CD4-positive, alpha-beta T cell treated with Interleukin-21 for 1 hour (primary cell): ENCODE measurements at regions not wholly inside any gene's neighbourhood (a gene's known extent, or its start where the extent isn't known, plus 50 kb on each side); places are given as distances from the start of the nearest gene placed in this dataset.
"Not testable (repeated sequence)": the region's sequence is repeated elsewhere in the genome, so short reads cannot be mapped to it uniquely, and the experiment has no call there.

Source experiments
- DNase-seq: peaks from one replicate; pipeline ENCODE4 v3.0.0-alpha.2; 2020

DNA sequence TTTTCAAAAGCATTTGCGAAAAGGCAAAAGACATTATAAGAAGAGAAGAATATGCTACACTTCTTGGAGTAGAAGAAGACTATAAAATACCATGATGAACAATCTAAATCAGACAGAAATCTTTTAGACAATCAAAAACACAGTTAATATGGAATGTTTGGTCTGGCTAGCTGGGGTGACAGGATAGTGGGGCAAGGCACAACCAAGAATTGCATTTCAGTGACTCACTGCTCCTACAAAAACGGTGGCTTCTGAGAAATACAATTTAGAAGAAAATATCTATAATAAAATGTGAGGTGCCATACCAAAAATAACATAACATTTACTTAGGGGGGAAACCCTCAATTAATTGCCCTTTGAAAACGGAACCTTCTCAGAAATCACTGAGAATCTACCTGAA, 363.4 kb downstream of the NPR3 start:
- DNase-seq = no peak

DNA sequence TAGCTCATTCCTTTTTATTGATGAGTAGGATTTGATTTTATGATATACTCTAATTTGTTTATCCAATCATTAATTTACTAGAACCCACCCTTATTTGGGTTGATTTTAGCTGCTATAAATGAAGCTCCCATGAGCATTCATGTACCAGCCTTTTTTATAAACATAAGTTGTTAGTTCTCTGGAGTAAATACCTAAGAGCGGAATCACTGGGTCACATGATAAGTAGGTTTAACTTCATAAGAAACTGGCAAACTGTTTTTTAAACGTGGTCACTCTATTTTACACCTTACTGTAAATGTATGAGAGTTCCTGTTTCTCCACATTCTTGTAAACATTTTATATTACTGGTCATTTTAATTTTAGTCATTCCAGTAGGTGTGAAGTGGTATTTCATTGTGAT, 364.6 kb downstream of the NPR3 start:
- DNase-seq = no peak

DNA sequence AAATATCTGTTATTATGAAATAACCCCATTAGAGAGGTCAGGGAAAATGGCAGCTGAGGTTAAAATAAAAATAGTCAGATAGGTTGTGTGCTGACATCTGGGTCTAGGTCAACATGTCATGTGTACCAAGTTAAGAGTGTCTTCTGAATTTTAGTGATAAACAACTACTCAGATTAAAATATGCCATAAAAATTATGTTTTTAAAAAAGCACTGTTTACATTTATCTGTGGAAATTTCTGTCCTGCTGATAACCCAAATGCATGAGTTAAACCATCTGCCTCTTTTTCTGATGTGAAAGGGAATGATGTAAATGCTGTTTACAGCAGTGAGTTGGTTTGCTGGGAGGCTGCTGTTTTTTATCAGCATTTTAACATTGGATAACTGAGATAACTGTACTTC, 361.2 kb upstream of the TARS1 start:
- no peak for DNase-seq

DNA sequence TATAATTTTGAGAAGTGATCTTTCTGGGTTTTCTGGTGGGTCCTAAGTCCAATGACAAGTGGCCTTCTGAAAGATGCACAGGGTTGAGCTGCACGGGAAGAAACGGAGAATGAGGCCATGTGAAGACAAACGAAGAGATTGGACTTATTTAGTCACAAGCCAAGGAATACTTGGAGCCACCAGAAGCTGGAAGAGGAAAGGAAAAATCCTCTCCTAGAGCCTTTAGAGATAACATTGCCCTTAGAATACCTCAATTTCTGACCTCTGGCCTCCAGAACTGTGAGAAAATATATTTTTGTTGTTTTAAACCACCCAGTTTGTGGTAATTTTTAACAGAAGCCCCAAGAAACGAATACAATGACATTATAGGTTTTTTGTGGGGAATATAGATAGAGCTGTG, 360.5 kb upstream of the TARS1 start:
- no peak for DNase-seq

DNA sequence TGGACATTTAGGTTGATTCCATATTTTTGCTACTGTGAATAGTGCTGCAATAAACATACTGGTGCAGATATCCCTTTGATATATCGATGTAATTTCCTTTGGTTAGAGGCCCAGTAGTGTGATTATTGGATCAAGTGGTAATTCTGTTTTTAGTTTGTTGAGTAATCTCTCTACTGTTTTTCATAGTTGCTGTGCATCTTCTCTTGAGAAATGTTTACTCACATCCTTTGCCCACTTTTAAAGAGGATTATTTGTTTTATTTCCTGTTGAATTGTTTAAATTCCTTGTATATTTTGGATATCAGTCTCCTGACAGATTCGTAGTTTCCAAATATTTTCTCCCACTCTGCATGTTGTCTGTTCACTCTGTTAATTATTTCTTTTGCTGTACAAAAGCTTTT, 352.6 kb upstream of the TARS1 start:
- no peak for DNase-seq

DNA sequence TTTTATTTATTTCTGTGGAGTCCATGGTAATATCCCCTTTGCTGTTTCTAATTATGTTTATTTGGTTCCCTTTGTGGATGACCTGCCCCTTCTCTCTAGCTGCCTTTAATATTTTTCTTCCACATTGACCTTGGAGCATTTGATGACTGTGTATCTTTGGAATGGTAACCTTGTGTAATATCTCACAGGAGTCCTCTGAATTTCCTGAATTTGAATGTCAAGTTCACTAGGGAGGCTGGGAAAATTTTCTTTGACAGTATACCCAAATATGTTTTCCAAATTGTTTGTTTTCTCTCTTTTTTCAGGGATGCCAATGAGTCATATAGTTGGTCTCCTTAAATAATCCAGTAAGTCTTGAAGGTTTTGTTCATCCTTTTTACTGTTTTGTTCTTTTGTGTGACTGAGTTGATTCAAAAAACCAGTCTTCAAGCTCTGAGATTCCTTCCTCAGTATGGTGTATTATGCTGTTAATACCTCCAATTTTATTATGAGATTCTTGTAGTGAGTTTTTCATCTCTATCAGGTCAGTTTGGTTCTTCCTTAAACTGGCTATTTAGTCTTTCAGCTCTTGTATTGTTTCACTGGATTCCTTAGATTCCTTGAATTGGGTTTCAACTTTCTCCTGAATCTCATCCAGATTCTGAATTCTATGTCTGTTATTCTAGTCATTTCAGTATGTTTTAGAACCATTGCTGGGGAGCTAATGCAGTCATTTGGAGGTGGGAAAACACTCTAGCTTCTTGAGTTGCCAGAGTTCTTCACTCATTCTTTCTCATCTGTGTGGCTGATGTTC, 349.0 kb upstream of the TARS1 start:
- no peak for DNase-seq

DNA sequence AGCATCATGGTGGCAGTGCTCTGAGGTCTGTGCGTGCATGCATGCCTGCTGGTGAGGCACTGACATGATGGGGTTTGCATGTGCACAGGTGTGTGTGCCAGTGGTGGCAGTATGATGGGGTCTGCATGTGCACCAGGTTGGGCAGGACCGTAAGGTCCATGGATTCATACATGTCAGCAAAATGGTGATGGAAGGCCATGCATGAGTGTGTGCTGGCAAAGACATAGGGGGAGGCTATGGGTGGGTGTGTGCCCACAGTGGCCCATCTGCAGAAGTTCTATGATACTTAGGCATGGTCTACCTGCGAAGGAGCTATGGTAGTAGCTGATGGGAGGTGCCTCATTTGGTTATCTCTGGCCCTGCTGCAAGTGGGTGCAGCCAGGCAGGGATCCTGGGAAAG, 348.0 kb upstream of the TARS1 start:
- no peak for DNase-seq

DNA sequence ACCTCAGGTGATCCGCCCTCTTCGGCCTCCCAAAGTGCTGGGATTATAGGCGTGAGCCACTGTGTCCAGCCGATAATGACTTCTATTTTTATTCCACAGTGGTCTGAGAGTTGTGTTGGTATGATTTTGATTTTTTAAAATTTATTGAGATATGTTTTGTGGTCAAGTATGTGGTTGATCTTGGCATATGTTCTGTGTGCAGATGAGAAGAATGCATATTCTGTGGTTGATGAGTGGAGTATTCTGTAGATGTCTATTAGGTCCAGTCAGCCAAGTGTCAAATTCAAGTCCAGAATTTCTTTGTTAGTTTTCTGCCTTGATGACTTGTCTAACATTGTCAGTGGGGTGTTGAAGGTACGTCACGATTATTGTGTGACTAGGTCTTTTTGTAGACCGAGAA, 338.2 kb upstream of the TARS1 start:
- DNase-seq = no peak

DNA sequence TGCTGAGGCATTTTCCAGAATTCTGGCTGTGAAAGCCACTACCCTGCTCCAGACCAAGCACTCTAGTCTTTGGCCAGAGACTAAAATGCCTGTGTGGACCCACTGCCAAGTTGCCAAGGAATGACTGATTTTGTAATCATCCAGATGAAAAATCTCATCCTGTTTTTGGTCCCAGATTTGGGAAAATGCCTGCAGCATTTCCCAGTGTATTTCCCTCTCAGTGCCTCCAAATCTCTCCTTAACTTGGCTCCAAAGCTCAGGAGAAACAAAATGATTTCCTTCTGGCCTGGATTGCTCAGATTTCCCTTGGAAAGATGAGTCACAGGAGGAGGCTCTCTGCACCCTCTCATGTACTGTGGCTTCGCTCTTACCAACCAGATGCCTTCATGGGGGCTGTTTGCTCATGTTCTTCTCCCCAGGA, 335.2 kb upstream of the TARS1 start:
- DNase-seq = no peak

DNA sequence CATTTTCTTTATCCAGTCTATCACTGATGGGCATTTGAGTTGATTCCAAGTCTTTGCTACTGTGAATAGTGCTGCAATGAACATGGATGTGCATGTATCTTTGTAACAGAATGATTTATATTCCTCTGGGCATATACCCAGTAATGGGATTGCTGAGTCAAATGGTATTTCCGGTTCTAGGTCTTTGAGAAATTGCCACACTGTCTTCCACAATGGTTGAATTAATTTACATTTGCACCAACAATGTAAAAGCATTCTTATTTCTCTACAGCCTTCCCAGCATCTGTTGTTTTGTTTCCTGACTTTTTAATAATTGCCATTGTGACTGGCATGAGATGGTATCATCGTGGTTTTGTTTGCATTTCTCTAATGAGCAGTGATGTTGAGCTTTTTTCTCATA, 330.3 kb upstream of the TARS1 start:
- DNase-seq = not testable (repeated sequence)

DNA sequence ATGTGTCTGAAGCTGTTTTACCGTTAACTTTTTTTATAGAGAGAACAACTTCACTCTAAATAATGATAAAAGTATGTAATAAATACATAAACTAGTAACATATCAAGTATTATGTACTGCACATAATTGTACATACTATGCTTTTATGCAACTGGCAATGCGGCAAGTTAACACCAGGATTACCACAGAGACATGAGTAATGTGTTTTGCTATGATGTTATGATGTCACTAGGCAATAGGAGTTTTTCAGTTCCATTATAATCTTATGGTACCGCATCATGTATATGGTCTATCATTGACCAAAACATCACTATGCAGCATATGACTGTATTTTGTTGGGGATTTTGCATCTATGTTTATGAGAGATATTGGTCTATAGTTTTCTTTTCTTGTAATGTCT, 326.4 kb upstream of the TARS1 start:
- DNase-seq = no peak

DNA sequence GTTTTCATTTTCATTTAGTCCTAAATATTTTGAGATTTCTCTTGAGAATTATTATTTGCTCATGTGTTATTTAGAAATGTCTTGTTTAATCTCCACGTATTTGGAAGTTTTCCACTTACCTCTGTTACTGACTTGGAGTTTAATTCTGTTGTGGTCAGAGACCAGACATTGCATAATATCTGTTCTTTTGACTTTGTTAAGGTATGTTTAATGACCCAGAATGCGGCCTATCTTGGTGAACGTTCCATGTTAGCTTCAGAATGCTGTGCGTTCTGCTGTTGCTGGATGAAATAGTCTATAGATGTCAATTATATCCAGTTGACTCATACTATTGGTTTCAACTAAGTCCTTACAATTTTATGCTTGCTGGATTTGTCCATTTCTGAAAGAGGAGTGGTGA, 325.3 kb upstream of the TARS1 start:
- DNase-seq = no peak

DNA sequence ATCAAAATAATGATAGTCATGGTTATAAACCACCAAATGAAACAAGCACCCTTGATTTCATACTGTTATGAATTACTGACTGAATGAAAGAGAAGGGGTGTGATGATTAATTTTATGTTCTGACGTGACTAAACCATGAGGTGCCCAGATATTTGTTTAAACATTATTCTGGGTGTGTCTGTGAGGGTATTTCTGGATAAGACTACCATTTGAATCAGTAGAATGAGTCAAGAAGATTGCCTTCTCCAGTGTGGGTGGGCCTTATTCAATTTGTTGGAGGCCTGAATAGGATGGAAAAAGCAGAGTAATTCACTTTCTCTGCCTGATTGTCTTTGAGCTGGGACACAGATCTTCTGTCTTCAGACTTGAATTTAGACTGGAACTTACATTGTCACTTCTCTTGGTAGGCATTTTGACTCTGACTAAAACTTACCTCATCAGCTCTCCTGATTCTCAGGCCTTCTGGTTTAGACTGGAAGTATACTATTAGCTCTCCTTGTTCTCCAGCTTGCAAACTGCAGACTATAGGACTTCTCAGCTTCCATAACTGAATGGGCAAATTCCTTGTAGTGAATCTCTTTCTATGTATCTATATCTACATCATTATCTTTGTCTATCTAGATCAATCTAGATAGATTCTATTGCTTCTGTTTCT, 321.9 kb upstream of the TARS1 start:
- no peak for DNase-seq

DNA sequence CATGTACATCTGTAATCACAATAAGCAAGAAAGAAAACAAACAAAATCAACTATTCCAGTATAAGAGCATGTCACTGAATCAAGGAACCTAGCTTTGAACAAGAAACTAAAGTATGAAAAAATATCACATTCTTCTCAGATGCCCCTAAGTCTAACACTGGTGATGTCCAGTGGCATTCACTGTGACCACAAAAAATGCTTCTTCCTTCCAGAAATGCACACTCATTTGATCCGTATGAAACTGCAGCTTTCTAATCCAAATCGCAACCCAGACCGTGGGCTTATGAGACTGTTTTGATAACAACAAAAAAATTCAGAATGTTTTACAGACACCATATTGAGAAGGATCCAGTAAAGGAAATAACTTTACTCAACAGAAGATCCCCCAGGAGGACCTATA, 320.1 kb upstream of the TARS1 start:
- DNase-seq = no peak

DNA sequence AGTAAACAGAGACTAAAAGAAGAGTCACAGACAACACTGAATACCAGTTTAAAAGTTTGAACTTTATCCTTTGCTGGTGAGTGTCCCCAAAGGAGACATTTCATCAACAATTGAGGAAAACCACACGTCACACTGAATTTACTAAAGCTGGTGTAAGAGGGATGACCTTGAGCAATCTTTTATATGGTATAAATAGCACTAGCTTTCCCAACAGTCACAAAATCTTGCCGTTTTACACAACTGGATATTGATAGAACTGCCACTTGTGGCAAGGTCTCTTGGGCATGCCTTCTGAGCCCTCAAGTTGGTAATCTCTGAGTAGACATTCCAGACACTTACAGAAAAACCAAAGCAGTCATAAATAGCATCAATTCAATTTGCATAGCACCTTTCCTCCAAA, 311.5 kb upstream of the TARS1 start:
- no peak for DNase-seq

DNA sequence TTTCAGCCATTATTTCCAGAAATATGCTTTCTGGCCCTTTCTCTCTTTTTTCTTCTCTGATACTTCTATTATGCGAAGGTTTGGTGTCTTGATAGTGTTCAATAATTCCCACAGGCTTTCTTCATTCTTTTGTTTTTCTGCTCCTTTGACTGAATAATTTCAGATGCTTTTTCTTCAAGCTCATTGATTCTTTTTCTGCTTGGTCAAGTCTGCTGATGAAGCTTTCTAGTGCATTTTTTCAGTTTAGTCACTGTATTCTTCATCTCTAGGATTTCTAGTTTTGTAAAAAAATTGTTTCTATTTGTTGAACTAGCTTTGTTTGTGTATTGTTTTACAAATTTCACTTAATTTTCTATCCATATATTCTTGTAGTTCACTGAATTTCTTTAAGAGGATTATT, 304.0 kb upstream of the TARS1 start:
- no peak for DNase-seq

DNA sequence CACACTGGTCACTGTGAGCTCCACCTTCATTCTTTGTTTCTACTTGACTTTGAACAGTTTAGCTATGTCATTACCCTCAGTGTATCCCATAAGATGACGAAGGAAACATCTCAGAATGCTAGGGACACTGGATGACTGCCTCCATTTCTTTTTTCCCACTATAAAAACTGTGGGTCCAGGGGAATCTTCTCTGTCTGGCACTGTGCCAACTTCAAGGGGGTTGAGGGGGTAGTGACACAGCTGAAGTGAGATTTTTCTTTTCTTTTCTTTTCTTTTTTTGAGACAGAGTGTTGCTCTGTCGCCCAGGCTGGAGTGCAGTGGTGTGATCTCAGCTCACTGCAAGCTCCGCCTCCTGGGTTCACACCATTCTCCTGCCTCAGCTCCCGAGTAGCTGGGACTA, 302.6 kb upstream of the TARS1 start:
- DNase-seq = not testable (repeated sequence)

DNA sequence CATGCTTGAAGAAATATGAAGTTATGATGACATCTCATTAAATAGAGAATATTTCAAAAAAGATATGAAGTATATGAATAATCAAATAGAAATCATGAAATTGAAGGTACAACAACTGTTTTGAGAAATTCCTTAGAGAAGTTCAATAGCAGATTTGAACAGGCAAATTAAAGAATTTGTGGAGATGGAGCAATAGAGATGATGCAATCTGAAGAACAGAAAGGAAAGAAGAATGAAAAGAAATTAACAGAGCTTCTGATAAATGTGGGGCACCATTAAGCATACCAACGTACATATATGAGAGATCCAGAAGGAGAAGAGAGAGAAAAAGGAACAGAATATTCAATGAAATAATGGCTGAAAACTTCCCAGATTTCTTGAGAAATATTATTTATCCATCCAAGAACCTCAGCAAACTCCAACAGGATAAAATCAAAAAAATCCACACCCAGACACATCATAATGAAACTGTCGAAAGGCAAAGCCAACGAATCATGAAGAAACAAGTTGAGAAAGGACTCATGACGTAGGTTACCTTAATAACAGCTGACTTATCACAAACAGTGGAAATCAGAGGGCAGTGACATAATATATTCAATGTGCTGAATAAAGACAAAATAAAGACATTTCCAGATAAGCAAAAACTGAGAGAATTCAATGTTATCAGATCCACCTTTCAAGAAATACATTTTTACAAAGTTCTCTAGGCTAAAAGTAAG, 297.2 kb upstream of the TARS1 start:
- no peak for DNase-seq

DNA sequence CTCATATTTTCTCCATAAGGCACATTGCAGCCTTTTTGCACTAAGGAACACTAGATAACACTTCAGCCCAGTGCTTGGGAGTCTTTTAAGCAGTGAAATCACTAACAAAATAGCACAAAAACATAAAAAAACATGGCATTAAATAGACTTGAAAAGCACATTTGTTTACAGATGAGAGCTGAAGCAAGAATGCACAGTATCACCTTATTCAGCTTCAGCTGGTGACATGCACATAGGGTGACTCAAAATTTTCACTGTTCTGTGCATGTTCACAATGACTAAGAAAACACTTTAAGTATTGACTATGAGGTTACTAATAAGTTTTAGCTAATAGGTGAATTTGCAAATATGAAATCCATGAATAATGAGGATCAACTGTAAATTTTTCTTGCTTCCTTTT, 293.9 kb upstream of the TARS1 start:
- no peak for DNase-seq

DNA sequence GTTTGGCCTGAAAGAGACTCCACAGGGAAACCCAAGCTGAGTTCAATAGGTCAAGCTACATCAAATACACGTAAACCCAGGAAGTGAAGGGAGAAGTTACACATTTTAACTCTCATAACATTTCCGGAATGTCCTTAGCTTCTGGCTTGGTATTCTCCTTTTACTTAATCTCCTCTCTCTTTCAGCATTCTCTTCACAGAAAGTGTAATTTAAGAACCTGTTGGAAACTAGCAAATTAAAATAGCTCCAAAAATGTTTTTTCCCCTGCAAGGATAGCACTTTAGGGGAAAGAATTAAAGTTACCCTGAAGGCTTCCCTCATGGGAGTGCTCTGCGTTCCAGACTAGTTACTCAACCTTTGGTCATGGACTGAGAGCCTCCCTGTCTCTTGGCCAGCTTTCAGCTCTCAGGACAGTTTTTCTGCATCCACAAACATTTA, 292.7 kb upstream of the TARS1 start:
- DNase-seq = no peak

DNA sequence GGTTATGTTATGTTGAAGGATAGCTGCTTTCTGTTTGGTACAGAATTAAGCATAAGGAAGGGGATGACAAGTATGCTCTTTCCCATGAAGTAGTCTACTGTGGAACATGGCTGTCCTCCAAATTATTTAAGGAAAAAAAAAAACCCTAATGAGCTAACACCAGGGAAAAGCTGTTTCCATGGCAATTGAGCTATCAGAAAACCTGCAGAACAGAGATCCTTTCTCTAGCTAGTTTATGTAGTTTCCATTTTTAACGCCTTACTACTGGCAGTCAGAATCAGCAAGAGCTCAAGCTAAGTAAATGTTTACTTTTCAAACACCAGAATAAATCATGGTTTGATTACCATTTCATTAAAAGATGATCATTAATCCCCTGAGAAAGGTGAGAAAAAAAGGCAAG, 287.4 kb upstream of the TARS1 start:
- DNase-seq = no peak

DNA sequence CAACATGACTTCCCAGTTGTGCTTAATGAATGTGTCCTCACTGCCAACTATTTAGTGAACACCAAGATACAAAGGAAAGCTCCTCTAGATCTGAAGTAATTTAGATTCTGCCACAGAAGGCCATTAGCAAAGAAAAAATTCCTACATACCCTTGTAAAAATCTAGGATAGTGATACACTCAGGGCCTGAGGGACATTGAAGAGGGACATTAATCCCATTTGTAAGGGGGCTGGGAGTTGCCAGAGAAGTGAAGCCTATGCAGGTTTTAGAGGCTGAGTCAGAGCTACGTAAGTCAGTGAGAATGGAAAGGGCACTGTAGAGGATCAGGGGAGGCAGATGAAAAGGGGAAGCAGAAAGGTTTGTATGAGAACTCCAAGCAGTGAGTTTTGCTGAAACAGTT, 286.9 kb upstream of the TARS1 start:
- no peak for DNase-seq

DNA sequence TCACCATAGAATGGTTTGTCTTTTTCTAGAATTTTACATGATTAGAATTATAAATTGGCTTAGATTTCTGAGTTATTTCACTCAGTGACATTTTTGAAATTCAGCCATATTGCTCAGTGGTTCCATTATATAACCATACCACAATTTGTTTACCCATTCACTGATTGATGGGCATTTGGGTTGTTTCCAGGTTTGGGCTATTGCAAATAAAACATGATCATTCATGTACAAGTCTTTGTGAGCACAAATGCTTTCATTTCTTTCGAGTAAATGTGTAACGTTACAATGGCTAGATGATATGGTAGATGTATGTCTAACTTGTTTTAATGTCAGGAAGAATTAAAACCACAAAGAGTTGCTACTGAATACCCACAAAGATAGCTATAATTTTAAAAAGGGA, 279.9 kb upstream of the TARS1 start:
- no peak for DNase-seq

DNA sequence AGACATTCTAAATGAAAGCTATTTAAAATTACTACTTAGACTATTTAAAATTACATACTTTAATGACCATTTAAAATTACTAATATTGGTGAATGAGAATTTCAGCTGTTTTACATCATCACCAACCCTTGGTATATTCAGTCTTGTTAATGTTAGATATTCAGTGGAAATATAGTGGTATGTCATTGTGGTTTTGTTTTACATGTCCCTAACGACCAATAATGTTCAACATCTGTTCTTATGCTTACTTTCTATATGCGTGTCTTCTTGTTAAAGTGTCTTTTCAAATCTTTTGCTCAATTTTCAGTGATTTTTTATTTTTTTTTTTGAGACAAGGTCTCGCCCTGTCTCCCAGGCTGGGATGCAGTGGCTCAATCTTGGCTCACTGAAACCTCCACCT, 279.3 kb upstream of the TARS1 start:
- no peak for DNase-seq
